Hepatocyte (in vitro differentiated cells): ENCODE measurements at regions not wholly inside any gene's neighbourhood (a gene's known extent, or its start where the extent isn't known, plus 50 kb on each side); places are given as distances from the start of the nearest gene placed in this dataset.

ENCODE experiments used
- DNase-seq: peaks from one replicate; pipeline ENCODE4 v3.0.0-alpha.2; 2016; ENCODE audit warnings: low spot score
- H2AFZ ChIP-seq: fragments of 200-600 bp; sonication (generic); 2 replicates; pipeline ENCODE4 v1.6.0; 2016; ENCODE audit warnings: antibody characterized with exemption, mild to moderate bottlenecking
- H3K27ac ChIP-seq: fragments of 200-600 bp; sonication (generic); 2 replicates; pipeline ENCODE4 v1.5.1; 2016; ENCODE audit warnings: mild to moderate bottlenecking
- H3K27me3 ChIP-seq: fragments of 200-600 bp; sonication (generic); 2 replicates; pipeline ENCODE4 v1.6.1; 2016
- H3K36me3 ChIP-seq: fragments of 200-600 bp; sonication (generic); replicated peaks from 2 replicates; pipeline ENCODE4 v1.5.1; 2016; ENCODE audit warnings: low read depth; ENCODE audit not compliant: insufficient read depth
- H3K4me1 ChIP-seq: fragments of 200-600 bp; sonication (generic); 2 replicates; pipeline ENCODE4 v1.5.1; 2016; ENCODE audit warnings: mild to moderate bottlenecking, moderate library complexity; ENCODE audit not compliant: insufficient read depth
- H3K4me2 ChIP-seq: fragments of 200-600 bp; sonication (generic); 2 replicates; pipeline ENCODE4 v1.6.0; 2016
- H3K4me3 ChIP-seq: fragments of 200-600 bp; sonication (generic); 2 replicates; pipeline ENCODE4 v1.5.1; 2016; ENCODE audit warnings: mild to moderate bottlenecking
- H3K79me2 ChIP-seq: fragments of 200-600 bp; sonication (generic); 2 replicates; pipeline ENCODE4 v1.6.0; 2017; ENCODE audit warnings: mild to moderate bottlenecking
- H3K9me2 ChIP-seq: fragments of 200-600 bp; sonication (generic); replicated peaks from 2 replicates; pipeline ENCODE4 v1.6.0; 2017; ENCODE audit warnings: mild to moderate bottlenecking; ENCODE audit not compliant: insufficient read depth
- H3K9me3 ChIP-seq: fragments of 200-600 bp; sonication (generic); 2 replicates; pipeline ENCODE4 v1.5.1; 2016; ENCODE audit warnings: low read depth, mild to moderate bottlenecking
- H4K20me1 ChIP-seq: fragments of 200-600 bp; sonication (generic); 2 replicates; pipeline ENCODE4 v1.6.0; 2016; ENCODE audit warnings: mild to moderate bottlenecking; ENCODE audit not compliant: insufficient read depth, poor library complexity, severe bottlenecking
- EZH2 ChIP-seq: fragments of 200-600 bp; sonication (generic); IDR thresholded peaks from 2 replicates; pipeline ENCODE4 v1.6.1; 2016; ENCODE audit warnings: antibody characterized with exemption, mild to moderate bottlenecking, borderline replicate concordance
- EZH2phosphoT487 ChIP-seq: fragments of 200-600 bp; sonication (generic); IDR thresholded peaks from one replicate; pipeline ENCODE4 v1.6.1; 2018; ENCODE audit warnings: antibody characterized with exemption, mild to moderate bottlenecking, low read depth, moderate library complexity; ENCODE audit not compliant: unreplicated experiment, severe bottlenecking
- WGBS: methylation state at CpG from one replicate; pipeline ENCODE4 v1.1.6; 2016; ENCODE audit warnings: low lambda C conversion rate; ENCODE audit errors: missing lambda C conversion rate; 5-methylcytosine and 5-hydroxymethylcytosine counted together
- TF ChIP-seq, protein P1 (sequence below): fragments of 200-600 bp; sonication (generic); IDR thresholded peaks from 2 replicates; pipeline ENCODE4 v1.5.1; 2016; ENCODE audit warnings: antibody characterized with exemption, mild to moderate bottlenecking; ENCODE audit not compliant: poor library complexity

DNA sequence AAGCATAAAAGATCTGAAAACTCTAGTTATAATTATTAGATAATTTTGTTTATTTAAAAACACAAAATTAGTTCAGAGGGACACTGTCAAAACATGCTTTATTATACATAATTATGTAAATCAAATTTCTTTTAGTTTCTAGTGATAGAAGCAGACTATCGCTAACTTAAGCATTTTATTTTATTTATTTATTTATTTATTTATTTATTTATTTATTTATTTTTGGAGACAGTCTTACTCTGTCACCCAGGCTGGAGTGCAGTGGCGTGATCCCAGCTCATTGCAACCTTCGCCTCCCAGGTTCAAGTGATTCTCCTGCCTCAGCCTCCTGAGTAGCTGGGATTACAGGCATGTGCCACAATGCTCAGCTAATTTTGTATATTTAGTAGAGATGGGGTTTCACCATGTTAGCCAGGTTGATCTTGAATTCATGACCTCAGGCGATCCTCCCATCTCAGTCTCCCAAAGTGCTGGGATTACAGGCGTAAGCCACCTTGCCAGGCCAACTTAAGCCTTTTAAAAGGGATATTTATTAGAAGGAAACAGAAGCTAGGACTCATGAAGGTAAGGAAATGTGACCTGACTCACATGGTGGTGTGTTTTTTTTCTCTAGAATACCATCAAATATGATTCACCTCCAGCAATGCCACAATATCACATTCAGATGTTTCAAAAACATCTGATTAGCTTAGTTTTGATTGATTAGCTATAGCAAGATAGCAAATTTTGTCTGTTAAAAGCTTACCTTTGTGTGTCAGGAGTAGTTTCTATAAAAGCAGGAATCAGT, 1357.4 kb upstream of the ADGRL4 start:
- TF ChIP-seq EZH2 (no peak), EZH2phosphoT487 (no peak)
- TF ChIP-seq, protein P1, sequence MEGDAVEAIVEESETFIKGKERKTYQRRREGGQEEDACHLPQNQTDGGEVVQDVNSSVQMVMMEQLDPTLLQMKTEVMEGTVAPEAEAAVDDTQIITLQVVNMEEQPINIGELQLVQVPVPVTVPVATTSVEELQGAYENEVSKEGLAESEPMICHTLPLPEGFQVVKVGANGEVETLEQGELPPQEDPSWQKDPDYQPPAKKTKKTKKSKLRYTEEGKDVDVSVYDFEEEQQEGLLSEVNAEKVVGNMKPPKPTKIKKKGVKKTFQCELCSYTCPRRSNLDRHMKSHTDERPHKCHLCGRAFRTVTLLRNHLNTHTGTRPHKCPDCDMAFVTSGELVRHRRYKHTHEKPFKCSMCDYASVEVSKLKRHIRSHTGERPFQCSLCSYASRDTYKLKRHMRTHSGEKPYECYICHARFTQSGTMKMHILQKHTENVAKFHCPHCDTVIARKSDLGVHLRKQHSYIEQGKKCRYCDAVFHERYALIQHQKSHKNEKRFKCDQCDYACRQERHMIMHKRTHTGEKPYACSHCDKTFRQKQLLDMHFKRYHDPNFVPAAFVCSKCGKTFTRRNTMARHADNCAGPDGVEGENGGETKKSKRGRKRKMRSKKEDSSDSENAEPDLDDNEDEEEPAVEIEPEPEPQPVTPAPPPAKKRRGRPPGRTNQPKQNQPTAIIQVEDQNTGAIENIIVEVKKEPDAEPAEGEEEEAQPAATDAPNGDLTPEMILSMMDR = no peak
- WGBS = over 99% methylated on average over 5 of the region's 5 CpGs
- H3K9me2 ChIP-seq = no peaks in the 10 kb centered on the region

DNA sequence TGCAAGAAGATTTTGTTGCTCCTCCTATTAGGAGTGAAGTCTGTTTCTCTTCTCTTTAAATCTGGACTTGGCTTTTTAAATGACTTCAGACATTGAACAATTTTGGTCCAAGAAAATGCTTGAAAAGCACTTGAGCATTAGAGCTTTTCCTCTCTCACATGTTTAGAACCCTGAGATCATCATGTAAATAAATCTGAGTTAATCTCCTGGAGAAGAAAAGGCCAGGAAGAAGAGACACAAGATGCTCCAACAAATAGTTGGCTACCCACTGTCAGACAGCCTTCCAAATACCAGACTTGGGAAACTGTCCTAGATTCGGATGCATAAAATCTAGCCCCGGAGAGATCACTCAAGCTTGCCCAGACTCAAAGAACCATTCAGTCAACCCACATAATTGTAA, 1353.1 kb upstream of the ADGRL4 start:
- H3K9me3 ChIP-seq = no peaks in the 10 kb centered on the region
- H2AFZ ChIP-seq = no peak overlapping the region
- H3K36me3 ChIP-seq = no peaks in the 10 kb centered on the region
- H4K20me1 ChIP-seq = no peaks in the 10 kb centered on the region
- H3K4me3 ChIP-seq = no peak overlapping the region
- TF ChIP-seq, protein P1 = no peak
- TF ChIP-seq EZH2phosphoT487 = no peak
- TF ChIP-seq EZH2 = no peak
- no peaks in the 10 kb centered on the region for H3K27me3 ChIP-seq
- H3K27ac ChIP-seq = no peak overlapping the region
- H3K4me1 ChIP-seq = no peaks in the 10 kb centered on the region
- H3K79me2 ChIP-seq = no peaks in the 10 kb centered on the region
- H3K9me2 ChIP-seq = no peaks in the 10 kb centered on the region
- WGBS = 92% methylated on average over 2 of the region's 2 CpGs
- DNase-seq = no peak
- H3K4me2 ChIP-seq = no peak overlapping the region

More for the DNA sequence above, 1357.4 kb upstream of the ADGRL4 start:
- Histone ChIP-seq H3K4me1 (no peaks in the 10 kb centered on the region), H3K27ac (no peak overlapping the region), H4K20me1 (no peaks in the 10 kb centered on the region), H3K4me2 (no peak overlapping the region), H3K36me3 (no peaks in the 10 kb centered on the region), H3K4me3 (no peak overlapping the region), H2AFZ (no peak overlapping the region), H3K79me2 (no peaks in the 10 kb centered on the region), H3K9me3 (no peaks in the 10 kb centered on the region), H3K27me3 (no peaks in the 10 kb centered on the region)
- no peak for DNase-seq

DNA sequence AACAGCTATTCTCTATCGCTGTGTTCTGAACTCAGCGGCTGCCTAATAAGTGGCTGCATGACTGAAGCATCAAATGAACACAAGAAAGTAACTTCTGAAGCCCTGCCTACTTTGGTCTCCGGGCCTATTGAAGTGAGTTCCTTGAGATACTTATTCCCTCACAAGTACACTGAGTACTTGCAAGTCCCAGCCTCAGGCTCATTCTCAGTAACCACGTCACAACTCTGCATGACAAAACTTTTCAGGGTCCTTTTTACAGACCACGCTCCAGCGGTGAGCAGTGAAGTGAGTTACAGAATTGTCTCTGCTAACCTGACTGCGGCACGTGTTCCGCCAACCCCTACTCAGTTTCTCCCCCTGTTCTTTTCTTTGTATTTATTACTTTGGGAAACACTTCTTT, 1342.7 kb upstream of the ADGRL4 start:
- H3K4me3 ChIP-seq = no peak overlapping the region
- H3K27ac ChIP-seq = no peak overlapping the region
- no peaks in the 10 kb centered on the region for H4K20me1 ChIP-seq
- no peak for DNase-seq
- no peaks in the 10 kb centered on the region for H3K9me2 ChIP-seq
- H3K9me3 ChIP-seq = no peaks in the 10 kb centered on the region
- H3K79me2 ChIP-seq = no peaks in the 10 kb centered on the region
- H2AFZ ChIP-seq = no peak overlapping the region
- H3K27me3 ChIP-seq = no peaks in the 10 kb centered on the region
- no peak for TF ChIP-seq EZH2
- TF ChIP-seq EZH2phosphoT487 = no peak
- TF ChIP-seq, protein P1 = no peak
- no peaks in the 10 kb centered on the region for H3K36me3 ChIP-seq
- no peak overlapping the region for H3K4me2 ChIP-seq
- 92% methylated on average over 9 of the region's 9 CpGs for WGBS
- H3K4me1 ChIP-seq = no peaks in the 10 kb centered on the region
